Chondrocyte (in vitro differentiated cells): ENCODE measurements at regions not wholly inside any gene's neighbourhood (a gene's known extent, or its start where the extent isn't known, plus 50 kb on each side); places are given as distances from the start of the nearest gene placed in this dataset.

Experiments used
- DNase-seq: peaks from one replicate; pipeline ENCODE4 v3.0.0; 2021; ENCODE audit warnings: mixed read lengths, low spot score
- H3K27ac Mint-ChIP-seq: one replicate; pipeline ENCODE4 v1.8.0; 2021; ENCODE audit warnings: mild to moderate bottlenecking, moderate library complexity, mixed read lengths; ENCODE audit not compliant: unreplicated experiment
- H3K27me3 Mint-ChIP-seq: 2 replicates; pipeline ENCODE4 v1.8.0; 2021; ENCODE audit warnings: low read depth, mixed read lengths
- H3K36me3 Mint-ChIP-seq: 2 replicates; pipeline ENCODE4 v1.8.0; 2021; ENCODE audit warnings: low read depth, mixed read lengths
- H3K4me1 Mint-ChIP-seq: 2 replicates; pipeline ENCODE4 v1.8.0; 2021; ENCODE audit warnings: low read depth, mild to moderate bottlenecking, mixed read lengths
- H3K4me3 Mint-ChIP-seq: one replicate; pipeline ENCODE4 v1.8.0; 2021; ENCODE audit warnings: mild to moderate bottlenecking, moderate library complexity, mixed read lengths; ENCODE audit not compliant: unreplicated experiment
- H3K9me3 Mint-ChIP-seq: 2 replicates; pipeline ENCODE4 v1.8.0; 2021; ENCODE audit warnings: low read depth, mixed read lengths
- TF ChIP-seq, protein P1 (sequence below): fragments of 200-600 bp; sonication (generic); IDR thresholded peaks from 2 replicates; pipeline ENCODE4 v1.5.0; 2021; ENCODE audit warnings: antibody characterized with exemption, mild to moderate bottlenecking, moderate library complexity

- DNase-seq: no peak
- Mint-ChIP-seq H3K9me3 (no peaks in the 10 kb centered on the region), H3K36me3 (peaks cover 3% of the 10 kb centered on the region), H3K27ac (no peak overlapping the region), H3K27me3 (peaks cover 9% of the 10 kb centered on the region), H3K4me3 (no peak overlapping the region), H3K4me1 (no peaks in the 10 kb centered on the region)
- TF ChIP-seq, protein P1, sequence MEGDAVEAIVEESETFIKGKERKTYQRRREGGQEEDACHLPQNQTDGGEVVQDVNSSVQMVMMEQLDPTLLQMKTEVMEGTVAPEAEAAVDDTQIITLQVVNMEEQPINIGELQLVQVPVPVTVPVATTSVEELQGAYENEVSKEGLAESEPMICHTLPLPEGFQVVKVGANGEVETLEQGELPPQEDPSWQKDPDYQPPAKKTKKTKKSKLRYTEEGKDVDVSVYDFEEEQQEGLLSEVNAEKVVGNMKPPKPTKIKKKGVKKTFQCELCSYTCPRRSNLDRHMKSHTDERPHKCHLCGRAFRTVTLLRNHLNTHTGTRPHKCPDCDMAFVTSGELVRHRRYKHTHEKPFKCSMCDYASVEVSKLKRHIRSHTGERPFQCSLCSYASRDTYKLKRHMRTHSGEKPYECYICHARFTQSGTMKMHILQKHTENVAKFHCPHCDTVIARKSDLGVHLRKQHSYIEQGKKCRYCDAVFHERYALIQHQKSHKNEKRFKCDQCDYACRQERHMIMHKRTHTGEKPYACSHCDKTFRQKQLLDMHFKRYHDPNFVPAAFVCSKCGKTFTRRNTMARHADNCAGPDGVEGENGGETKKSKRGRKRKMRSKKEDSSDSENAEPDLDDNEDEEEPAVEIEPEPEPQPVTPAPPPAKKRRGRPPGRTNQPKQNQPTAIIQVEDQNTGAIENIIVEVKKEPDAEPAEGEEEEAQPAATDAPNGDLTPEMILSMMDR: no peak
Measured at GRCh38 chr7:157483515-157483914, 146.7 kb downstream of the DNAJB6 start.

- H3K27ac Mint-ChIP-seq: no peak overlapping the region
- H3K27me3 Mint-ChIP-seq: peaks cover 9% of the 10 kb centered on the region
- no peak overlapping the region for H3K4me3 Mint-ChIP-seq
- TF ChIP-seq, protein P1: no peak
- no peak for DNase-seq
- H3K36me3 Mint-ChIP-seq: peaks cover 3% of the 10 kb centered on the region
- no peaks in the 10 kb centered on the region for H3K9me3 Mint-ChIP-seq
- no peaks in the 10 kb centered on the region for H3K4me1 Mint-ChIP-seq
Measured at GRCh38 chr7:157483971-157484410, 147.2 kb downstream of the DNAJB6 start.

DNA sequence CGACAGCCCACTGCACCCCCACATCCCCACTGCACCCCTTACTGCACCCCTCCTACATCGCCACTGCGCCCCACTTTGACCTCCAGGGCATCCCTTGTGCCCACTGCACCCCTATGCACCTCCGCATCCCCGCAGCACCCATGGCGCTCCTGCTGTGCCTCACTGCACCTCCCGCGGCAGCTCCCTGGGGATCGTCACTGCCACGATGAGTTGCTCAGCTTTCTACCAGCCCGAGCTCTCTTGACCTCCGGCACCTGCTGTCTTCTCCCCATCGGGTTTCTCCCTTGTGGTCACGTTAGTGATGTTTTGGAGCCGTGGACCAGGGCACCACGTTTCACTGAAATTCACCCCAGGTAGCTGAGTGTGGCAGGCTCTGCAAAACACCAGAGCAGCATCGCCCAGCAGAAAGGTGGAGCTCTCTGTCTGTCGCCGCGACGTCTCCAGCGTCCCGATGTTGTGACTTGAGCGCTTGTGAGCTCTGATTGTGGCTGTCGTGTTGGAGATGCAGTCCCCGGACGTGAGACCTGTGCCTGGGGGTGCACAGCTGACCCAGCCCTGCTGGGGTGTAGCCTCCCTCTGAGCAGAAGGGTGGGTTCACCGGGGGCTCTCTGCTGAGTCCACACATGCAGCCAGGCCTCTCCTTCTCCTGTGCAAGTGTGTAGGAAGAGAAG lies 147.7 kb downstream of the DNAJB6 start:
- no peaks in the 10 kb centered on the region for H3K9me3 Mint-ChIP-seq
- TF ChIP-seq, protein P1: no peak
- H3K36me3 Mint-ChIP-seq: no peaks in the 10 kb centered on the region
- no peaks in the 10 kb centered on the region for H3K4me1 Mint-ChIP-seq
- no peak overlapping the region for H3K27ac Mint-ChIP-seq
- no peak overlapping the region for H3K4me3 Mint-ChIP-seq
- DNase-seq: no peak
- peaks cover 6% of the 10 kb centered on the region for H3K27me3 Mint-ChIP-seq

- TF ChIP-seq, protein P1: no peak
- Mint-ChIP-seq H3K4me3 (no peak overlapping the region), H3K27me3 (peaks cover 6% of the 10 kb centered on the region), H3K9me3 (peaks cover under 1% of the 10 kb centered on the region), H3K27ac (no peak overlapping the region), H3K36me3 (no peaks in the 10 kb centered on the region), H3K4me1 (peaks cover under 1% of the 10 kb centered on the region)
- no peak for DNase-seq
Measured at GRCh38 chr7:157485361-157485831, 148.6 kb downstream of the DNAJB6 start.

DNA sequence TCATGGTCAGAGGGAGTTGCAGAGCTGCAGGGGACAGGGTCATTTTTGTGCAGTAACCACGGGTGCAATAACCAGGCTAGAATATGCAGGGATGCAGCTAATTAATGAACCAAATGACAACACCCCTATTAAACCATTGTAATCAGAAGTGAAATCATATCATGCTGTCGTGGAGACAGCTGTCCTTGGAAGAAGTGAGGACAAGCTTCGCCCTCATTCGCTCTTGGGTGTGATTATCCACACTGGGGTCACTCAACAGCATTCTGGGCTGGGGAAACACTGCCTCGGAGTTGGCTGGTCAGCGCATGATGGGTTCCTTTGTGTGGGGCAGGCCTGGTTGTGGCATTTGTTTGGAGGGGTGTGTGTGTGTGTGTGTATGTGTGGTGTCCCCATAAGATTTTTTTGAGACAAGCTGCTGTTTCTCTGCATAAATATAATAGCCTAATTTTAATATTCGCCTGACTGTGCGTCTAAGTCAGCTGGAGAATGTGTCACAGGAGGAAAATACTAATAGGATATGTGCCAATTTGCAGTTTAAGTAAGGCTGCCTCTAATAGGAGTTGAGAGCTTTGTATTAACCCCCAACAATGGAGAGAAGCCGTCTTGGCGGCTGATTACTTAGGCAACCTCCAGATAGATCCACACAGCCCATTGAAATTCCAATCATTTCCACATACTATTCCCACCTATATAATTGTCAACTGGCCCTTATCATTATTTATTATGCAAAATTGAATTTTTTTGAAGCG lies 149.4 kb downstream of the DNAJB6 start:
- H3K36me3 Mint-ChIP-seq: no peaks in the 10 kb centered on the region
- TF ChIP-seq, protein P1: no peak
- peaks cover 8% of the 10 kb centered on the region for H3K9me3 Mint-ChIP-seq
- peaks cover 6% of the 10 kb centered on the region for H3K27me3 Mint-ChIP-seq
- no peak for DNase-seq
- H3K4me3 Mint-ChIP-seq: no peak overlapping the region
- H3K4me1 Mint-ChIP-seq: peaks cover 4% of the 10 kb centered on the region
- H3K27ac Mint-ChIP-seq: no peak overlapping the region
